D341Med (cell line): ENCODE measurements at regions not wholly inside any gene's neighbourhood (a gene's known extent, or its start where the extent isn't known, plus 50 kb on each side); places are given as distances from the start of the nearest gene placed in this dataset.

Experiments used
- DNase-seq: peaks from one replicate; pipeline ENCODE4 v3.0.0; 2012; ENCODE audit warnings: low spot score

GRCh38 chr4:43243433-43244116 is 351.1 kb downstream of the GRXCR1 start:
- no peak for DNase-seq

- DNase-seq = no peak
Measured at GRCh38 chr4:43244688-43245382, 352.3 kb downstream of the GRXCR1 start.

DNA sequence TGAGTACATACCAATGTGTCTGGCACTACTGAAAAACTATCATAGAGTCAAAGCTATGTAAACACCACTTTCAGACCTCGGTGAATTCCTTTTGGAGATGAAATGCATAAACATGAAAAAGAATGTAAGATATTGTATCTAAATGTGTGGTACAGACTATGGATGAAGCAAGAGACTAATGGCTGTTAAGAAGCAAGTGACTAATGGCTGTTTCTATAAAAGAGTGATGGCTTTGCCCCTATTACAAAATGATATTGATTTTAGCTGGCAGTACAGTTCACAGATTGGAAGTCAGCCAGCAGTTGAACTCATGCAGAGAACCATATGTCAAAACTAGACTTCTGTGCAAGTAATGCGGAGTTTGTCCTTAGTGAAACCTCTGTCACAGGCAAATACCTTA is 359.3 kb downstream of the GRXCR1 start:
- no peak for DNase-seq

DNA sequence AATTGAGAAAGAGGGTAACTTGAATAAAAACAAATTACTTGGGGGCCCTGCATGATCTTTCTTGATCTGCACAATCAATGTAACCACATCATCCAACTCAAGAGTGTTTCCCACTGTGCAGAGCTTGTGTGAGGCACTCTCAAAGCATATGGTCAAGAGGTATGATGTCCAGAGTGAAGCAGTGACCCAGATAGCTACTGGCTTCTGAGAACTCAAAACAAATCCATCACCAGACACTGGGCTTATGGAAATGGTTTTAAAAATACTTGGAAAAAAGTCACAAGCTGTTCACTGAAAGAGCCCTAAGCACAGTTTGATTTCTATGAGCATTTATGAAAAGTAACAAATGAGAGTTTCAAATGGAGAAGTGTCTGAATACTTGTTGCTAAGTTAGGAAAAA is 361.0 kb downstream of the GRXCR1 start:
- DNase-seq = no peak

GRCh38 chr4:43264730-43265129 is 372.2 kb downstream of the GRXCR1 start:
- no peak for DNase-seq

- no peak for DNase-seq
Measured at GRCh38 chr4:43271946-43272345, 379.4 kb downstream of the GRXCR1 start.

GRCh38 chr4:43274376-43274775 is 381.9 kb downstream of the GRXCR1 start:
- no peak for DNase-seq

DNA sequence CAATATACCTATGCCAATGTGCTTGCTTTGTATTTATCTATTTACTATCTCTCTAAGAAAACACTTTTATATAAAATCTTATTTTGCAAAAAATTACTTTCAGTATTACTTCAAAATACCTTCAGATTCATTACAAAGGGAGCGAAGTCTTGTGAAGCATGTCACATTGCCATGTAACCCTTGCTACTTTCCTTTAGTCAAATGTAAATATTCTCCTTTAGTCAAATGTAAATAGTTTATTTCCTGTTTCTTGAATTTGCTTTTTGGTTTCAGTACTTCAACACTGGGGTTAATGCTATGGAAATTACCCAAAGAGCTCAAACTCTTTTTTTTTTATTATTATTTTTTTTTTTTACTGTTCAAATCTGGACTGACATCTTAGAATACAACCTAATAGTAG is 383.3 kb downstream of the GRXCR1 start:
- no peak for DNase-seq

- no peak for DNase-seq
Measured at GRCh38 chr4:43276321-43276720, 383.8 kb downstream of the GRXCR1 start.

- DNase-seq = no peak
Measured at GRCh38 chr4:43277003-43277402, 384.5 kb downstream of the GRXCR1 start.

DNA sequence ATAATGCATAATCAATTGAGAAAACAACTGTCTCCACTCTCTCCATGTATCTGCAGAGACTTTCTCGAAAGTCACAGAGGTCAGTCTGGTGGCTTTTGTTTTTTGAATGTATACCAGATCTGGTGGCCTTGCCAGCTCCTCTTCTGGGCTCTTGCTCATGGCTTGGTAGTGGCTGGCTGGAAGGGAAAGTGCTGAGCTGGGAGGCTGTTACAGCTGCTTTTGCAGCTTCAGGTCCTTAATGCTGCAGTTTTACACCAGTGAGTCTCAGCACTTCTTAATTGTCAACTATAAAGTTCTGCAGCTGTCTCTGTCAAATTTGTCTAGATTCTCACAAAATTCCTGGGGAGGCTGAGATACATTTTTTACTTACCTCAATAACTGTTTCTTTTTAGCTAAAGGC is 390.0 kb downstream of the GRXCR1 start:
- DNase-seq = no peak

DNA sequence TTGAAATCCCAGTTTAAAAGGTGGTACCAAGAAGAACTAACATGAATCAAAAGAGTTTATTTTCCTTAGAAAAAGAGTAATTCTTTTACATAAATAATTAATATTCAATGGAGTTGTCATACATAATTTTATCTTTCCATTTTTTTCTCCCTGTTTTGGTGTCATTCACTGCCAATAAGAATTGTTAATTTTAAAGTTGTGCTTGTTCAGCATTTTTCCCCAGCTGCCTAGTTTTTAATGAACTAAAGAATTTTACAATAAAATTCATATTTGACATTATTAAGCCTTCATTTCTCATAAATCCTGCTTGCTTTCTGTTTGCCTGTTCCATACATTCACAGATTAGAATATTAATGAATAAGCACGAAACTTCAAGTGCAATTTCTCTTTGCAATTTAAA is 393.6 kb downstream of the GRXCR1 start:
- DNase-seq = no peak

- no peak for DNase-seq
Measured at GRCh38 chr4:43296946-43297528, 404.5 kb downstream of the GRXCR1 start.

DNA sequence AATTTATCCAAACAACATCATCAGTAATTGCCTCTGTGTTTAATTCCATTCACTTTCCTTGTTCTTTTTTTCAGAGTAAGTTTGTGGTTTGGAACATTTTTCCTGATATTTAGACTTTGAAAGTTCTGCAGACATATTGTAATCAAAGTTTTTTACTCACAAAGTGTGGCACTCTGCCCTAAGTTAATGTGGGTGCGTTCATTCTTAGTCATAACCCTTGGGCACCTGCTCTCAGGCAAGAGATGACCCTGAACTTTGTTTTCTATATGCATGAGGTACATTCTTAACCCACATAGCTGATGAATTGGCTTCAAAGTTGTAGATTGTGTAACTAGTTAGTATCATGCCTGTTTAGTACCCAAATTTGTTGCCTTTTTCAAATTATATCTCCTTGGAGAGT is 424.3 kb downstream of the GRXCR1 start:
- no peak for DNase-seq

- DNase-seq = no peak
Measured at GRCh38 chr4:43325220-43325967, 432.9 kb downstream of the GRXCR1 start.

- DNase-seq = no peak
Measured at GRCh38 chr4:43330288-43330687, 437.8 kb downstream of the GRXCR1 start.

DNA sequence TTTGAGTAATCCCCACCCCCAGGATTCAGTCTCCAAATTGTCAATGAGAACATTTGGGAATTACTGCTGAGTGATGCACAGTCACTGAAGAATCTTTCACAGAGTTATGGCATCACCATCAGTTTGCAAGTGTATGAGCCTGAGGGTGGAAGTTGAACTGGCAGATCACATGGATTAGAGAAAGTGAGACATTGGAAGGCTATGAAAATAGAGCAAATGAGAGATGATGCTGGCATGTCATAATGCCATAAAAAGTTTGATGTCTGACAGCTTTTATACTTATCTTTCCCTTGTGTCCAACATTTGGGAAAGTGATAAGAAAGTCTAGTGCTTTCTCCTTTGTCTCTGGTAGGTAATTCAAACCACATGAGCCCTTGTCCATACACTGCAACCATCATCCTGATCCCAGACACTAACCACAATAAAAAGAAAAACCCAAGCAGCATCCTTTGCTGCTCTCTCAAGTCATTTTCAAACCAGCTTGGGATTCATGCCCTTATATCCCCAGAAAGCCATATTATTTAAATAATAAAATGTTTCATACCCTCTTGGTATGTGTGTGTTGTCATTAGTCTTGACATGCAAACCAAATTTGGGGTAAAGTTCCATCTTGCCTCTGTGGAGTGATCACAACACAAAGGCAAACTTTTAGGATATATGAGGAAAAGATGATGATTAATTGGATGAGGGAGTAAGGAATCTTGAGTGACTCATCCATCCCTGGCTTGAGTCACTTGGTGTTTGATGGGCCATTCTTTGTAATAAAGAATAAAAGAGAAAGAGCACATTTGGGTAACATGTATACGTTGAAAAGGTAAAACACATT is 438.9 kb downstream of the GRXCR1 start:
- DNase-seq = no peak

GRCh38 chr4:43332052-43332425 is 439.5 kb downstream of the GRXCR1 start:
- no peak for DNase-seq

DNA sequence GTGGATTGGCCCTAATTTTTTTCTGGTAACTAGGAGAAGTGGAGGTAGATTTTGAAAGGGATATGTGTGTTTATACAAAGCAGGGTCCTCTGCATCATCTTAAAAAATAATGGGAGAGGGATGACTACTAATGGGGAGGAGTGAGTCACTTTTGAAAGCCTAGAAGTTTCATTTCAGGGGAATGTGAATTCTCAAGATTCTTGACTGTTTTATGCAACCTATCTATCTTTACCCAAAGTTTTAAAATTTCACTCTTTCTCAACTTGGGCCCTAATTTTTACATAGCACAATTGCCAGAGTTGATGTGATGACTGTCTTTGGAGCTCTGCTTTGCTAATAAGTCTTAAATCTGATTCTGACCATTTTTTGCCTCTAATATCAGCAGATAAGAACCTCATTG is 445.2 kb downstream of the GRXCR1 start:
- no peak for DNase-seq

GRCh38 chr4:43339435-43339834 is 446.9 kb downstream of the GRXCR1 start:
- no peak for DNase-seq

DNA sequence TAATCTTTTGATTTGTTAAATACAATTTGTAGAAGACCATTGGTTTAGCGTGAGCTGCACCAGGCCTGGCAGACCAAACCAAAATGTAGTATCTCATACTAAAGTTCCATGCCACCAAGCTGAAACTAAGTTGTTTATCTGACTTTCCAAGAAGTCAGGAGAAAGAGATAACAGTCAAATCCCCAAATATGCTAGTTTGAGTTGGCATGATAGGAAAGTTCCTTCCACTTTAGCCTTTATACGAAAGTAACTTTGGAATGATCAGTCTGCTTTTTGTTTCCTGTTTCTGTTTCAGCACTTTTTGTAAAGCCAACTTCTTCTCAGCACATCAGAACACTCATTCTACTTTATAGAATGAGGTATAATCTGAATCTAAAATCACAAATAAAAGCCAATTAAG is 449.2 kb downstream of the GRXCR1 start:
- no peak for DNase-seq

- DNase-seq = no peak
Measured at GRCh38 chr4:43343298-43343697, 450.8 kb downstream of the GRXCR1 start.
